ENCODE measurements at regions not wholly inside any gene's neighbourhood (a gene's known extent, or its start where the extent isn't known, plus 50 kb on each side); places are given as distances from the start of the nearest gene placed in this dataset.

- Histone ChIP-seq H3K4me1 (ENCODE audit: control insufficient read depth in 1 of 2, insufficient read depth in 1 of 2, low read depth in 1 of 2, low read length in 1 of 2) (no peaks in the 10 kb centered on the region), H3K36me3 (no peaks in the 10 kb centered on the region), H3K9me3 (no peaks in the 10 kb centered on the region), H3K27ac (no peak overlapping the region), H3K4me3 (ENCODE audit: low read depth in 1 of 2, low read length in 1 of 2) (no peak overlapping the region), H3K27me3 (peaks cover 4% of the 10 kb centered on the region)
- TF ChIP-seq, protein P1, sequence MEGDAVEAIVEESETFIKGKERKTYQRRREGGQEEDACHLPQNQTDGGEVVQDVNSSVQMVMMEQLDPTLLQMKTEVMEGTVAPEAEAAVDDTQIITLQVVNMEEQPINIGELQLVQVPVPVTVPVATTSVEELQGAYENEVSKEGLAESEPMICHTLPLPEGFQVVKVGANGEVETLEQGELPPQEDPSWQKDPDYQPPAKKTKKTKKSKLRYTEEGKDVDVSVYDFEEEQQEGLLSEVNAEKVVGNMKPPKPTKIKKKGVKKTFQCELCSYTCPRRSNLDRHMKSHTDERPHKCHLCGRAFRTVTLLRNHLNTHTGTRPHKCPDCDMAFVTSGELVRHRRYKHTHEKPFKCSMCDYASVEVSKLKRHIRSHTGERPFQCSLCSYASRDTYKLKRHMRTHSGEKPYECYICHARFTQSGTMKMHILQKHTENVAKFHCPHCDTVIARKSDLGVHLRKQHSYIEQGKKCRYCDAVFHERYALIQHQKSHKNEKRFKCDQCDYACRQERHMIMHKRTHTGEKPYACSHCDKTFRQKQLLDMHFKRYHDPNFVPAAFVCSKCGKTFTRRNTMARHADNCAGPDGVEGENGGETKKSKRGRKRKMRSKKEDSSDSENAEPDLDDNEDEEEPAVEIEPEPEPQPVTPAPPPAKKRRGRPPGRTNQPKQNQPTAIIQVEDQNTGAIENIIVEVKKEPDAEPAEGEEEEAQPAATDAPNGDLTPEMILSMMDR (IDR thresholded peaks at IDR 0.05) = no peak
Observed at GRCh38 chr12:11978726-11979384, 91.9 kb upstream of the BCL2L14 start.

DNA sequence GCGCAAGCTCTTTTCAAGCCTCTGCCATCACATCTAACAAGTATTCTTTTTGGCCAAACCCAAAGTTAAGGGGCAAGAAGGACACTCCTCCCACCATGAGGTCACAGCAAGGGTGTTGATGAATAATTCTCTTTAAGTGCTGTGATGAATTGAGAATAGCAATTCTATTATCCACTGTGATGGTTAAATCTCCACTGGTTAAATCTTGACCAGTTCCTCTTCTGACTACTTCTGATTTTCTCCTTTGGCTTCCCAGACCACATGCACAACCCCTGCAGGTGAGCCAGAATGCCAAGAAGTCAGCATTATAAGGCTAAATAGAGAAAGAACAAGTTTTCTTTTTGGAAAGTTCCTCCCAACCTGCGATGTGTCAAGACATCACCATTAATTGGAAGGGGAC lies 90.6 kb upstream of the BCL2L14 start:
- Histone ChIP-seq H3K36me3 (no peaks in the 10 kb centered on the region), H3K4me3 (ENCODE audit: low read depth in 1 of 2, low read length in 1 of 2) (no peak overlapping the region), H3K27me3 (peaks cover 4% of the 10 kb centered on the region), H3K9me3 (no peaks in the 10 kb centered on the region), H3K27ac (no peak overlapping the region), H3K4me1 (ENCODE audit: control insufficient read depth in 1 of 2, insufficient read depth in 1 of 2, low read depth in 1 of 2, low read length in 1 of 2) (no peaks in the 10 kb centered on the region)
- TF ChIP-seq, protein P1 (IDR thresholded peaks at IDR 0.05) = no peak

DNA sequence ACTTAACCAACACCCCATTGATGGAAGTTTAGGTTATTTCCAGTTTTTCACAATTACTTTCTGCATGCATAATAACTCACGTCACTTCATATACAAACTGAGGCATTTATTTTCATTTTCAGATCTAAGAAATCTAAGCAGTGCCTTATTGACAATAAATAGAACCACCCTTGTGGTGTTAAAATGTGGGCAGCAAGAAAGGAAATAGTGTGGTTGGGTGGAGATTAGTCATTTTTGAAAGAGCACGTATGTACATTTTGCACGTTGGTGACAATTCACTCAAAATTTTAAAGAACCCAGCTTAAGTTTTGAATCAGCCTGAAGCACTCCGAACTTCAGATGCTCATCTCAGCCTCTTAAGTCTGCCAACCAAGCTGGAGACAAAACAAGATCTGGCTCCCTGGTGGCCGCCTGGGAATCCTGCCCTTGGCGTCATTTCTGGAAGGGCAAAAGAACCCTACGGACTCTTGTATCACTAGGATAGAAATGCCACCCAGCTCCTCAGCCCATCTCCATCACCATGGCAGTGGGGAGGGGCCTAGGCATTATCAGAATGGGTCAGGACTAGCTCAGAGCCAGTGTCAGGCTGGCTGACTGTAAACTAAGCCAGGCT lies 89.5 kb upstream of the BCL2L14 start:
- H3K27me3 ChIP-seq = peaks cover 4% of the 10 kb centered on the region
- no peak overlapping the region for H3K4me3 ChIP-seq (ENCODE audit: low read depth in 1 of 2, low read length in 1 of 2)
- H3K9me3 ChIP-seq = no peaks in the 10 kb centered on the region
- no peak overlapping the region for H3K27ac ChIP-seq
- H3K4me1 ChIP-seq (ENCODE audit: control insufficient read depth in 1 of 2, insufficient read depth in 1 of 2, low read depth in 1 of 2, low read length in 1 of 2) = no peaks in the 10 kb centered on the region
- no peaks in the 10 kb centered on the region for H3K36me3 ChIP-seq
- TF ChIP-seq, protein P1 (IDR thresholded peaks at IDR 0.05) = no peak

DNA sequence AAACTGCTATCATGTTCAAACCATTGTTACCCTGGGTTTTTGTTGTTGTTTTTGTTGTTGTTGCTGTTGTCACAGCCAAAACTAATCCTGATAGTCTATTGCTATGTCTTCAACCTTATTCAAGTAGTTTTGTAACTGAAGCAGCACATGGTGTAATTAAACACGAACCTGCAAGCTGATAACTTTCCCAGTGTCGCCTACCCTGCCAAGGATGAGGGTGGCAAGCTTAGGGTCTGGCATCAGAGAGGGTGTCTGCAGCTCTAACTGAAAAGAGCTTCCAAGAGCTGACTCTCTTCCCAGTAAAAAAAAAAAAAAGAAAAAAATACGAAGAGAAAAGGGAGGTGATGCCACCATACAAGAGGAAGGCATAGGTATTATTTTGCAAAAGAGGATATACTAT lies 86.3 kb upstream of the BCL2L14 start:
- no peaks in the 10 kb centered on the region for H3K9me3 ChIP-seq
- no peaks in the 10 kb centered on the region for H3K4me1 ChIP-seq (ENCODE audit: control insufficient read depth in 1 of 2, insufficient read depth in 1 of 2, low read depth in 1 of 2, low read length in 1 of 2)
- TF ChIP-seq, protein P1 (IDR thresholded peaks at IDR 0.05) = no peak

GRCh38 chr12:11986165-11986564 lies 84.6 kb upstream of the BCL2L14 start:
- Histone ChIP-seq H3K9me3 (no peaks in the 10 kb centered on the region), H3K27me3 (no peaks in the 10 kb centered on the region), H3K4me1 (ENCODE audit: control insufficient read depth in 1 of 2, insufficient read depth in 1 of 2, low read depth in 1 of 2, low read length in 1 of 2) (no peaks in the 10 kb centered on the region), H3K27ac (no peak overlapping the region), H3K36me3 (no peaks in the 10 kb centered on the region), H3K4me3 (ENCODE audit: low read depth in 1 of 2, low read length in 1 of 2) (no peak overlapping the region)
- TF ChIP-seq, protein P1 (IDR thresholded peaks at IDR 0.05) = no peak

More for the DNA sequence above, 86.3 kb upstream of the BCL2L14 start:
- no peaks in the 10 kb centered on the region for H3K36me3 ChIP-seq
- H3K27ac ChIP-seq = no peak overlapping the region
- H3K27me3 ChIP-seq = peaks cover 4% of the 10 kb centered on the region
- H3K4me3 ChIP-seq (ENCODE audit: low read depth in 1 of 2, low read length in 1 of 2) = no peak overlapping the region
